ENCODE measurements at regions not wholly inside any gene's neighbourhood (a gene's known extent, or its start where the extent isn't known, plus 50 kb on each side); places are given as distances from the start of the nearest gene placed in this dataset.

GRCh38 chr6:165782812-165783211, 119.8 kb upstream of the PDE10A start:
- TF ChIP-seq, protein P1, sequence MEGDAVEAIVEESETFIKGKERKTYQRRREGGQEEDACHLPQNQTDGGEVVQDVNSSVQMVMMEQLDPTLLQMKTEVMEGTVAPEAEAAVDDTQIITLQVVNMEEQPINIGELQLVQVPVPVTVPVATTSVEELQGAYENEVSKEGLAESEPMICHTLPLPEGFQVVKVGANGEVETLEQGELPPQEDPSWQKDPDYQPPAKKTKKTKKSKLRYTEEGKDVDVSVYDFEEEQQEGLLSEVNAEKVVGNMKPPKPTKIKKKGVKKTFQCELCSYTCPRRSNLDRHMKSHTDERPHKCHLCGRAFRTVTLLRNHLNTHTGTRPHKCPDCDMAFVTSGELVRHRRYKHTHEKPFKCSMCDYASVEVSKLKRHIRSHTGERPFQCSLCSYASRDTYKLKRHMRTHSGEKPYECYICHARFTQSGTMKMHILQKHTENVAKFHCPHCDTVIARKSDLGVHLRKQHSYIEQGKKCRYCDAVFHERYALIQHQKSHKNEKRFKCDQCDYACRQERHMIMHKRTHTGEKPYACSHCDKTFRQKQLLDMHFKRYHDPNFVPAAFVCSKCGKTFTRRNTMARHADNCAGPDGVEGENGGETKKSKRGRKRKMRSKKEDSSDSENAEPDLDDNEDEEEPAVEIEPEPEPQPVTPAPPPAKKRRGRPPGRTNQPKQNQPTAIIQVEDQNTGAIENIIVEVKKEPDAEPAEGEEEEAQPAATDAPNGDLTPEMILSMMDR (IDR thresholded peaks at IDR 0.05), result no peak
- no peak for TF ChIP-seq POLR2A (IDR thresholded peaks at IDR 0.05)
- TF ChIP-seq EP300 (IDR thresholded peaks at IDR 0.05), result no peak
